A549 (cell line): ENCODE measurements at regions not wholly inside any gene's neighbourhood (a gene's known extent, or its start where the extent isn't known, plus 50 kb on each side); places are given as distances from the start of the nearest gene placed in this dataset.
"Not testable (repeated sequence)": the region's sequence is repeated elsewhere in the genome, so short reads cannot be mapped to it uniquely, and the experiment has no call there.

Experiments used
- ATAC-seq, 2 experiments: fragments of 200-7000 bp in 1 of 2; fragments of >200 bp in 1 of 2; cut with Nextera tagmentation in 1 of 2; cut with Tn5 transposase in 1 of 2; 3 replicates each; pipeline versions ENCODE4 v1.8.0 to v1.9.1; 2018 to 2020; ENCODE audit warnings: mild to moderate bottlenecking in 1 of 2, moderate library complexity in 1 of 2
- CTCF ChIA-PET: fragments of 300-600 bp; sonication (Branson Sonifier 250); formaldehyde crosslinking; extraction: SDS; loops from one replicate; lab custom pipeline; 2021; ENCODE audit warnings: antibody characterized with exemption, inconsistent platforms; lab: Yijun Ruan, JAX
- POLR2A ChIA-PET: fragments of 350-600 bp; formaldehyde crosslinking; extraction: SDS; loops from one replicate; lab custom pipeline; 2021; ENCODE audit warnings: antibody characterized with exemption, inconsistent platforms; lab: Yijun Ruan, JAX
- DNase-seq, 2 experiments: peaks; one replicate each; pipeline versions ENCODE4 v3.0.0 to v3.0.0-alpha.2; 2011 to 2016; ENCODE audit warnings: low read depth in 1 of 2, low spot score in 1 of 2
- FAIRE-seq: peaks from 2 replicates; lab custom pipeline; 2011; peaks lifted over from hg19 to GRCh38; lab: Jason Lieb, UNC
- H3K27ac ChIP-seq, 2 experiments: fragments of >200 bp; sonication (Bioruptor Twin); formaldehyde crosslinking; 3 replicates each; pipeline ENCODE4 v1.5.1; 2016 to 2017
- H3K4me1 ChIP-seq: fragments of >200 bp; sonication (Bioruptor Twin); formaldehyde crosslinking; 3 replicates; pipeline ENCODE4 v1.6.1; 2016
- H3K4me2 ChIP-seq: fragments of >200 bp; sonication (Bioruptor Twin); formaldehyde crosslinking; 3 replicates; pipeline ENCODE4 v1.6.1; 2016
- H3K4me3 ChIP-seq: fragments of >200 bp; sonication (Bioruptor Twin); formaldehyde crosslinking; 3 replicates; pipeline ENCODE4 v1.5.1; 2016
- H3K9me3 ChIP-seq: fragments of >200 bp; sonication (Bioruptor Twin); formaldehyde crosslinking; 3 replicates; pipeline ENCODE4 v1.6.1; 2016
- CBX2 ChIP-seq: fragments of 200-600 bp; sonication (generic); IDR thresholded peaks from 2 replicates; pipeline ENCODE4 v1.6.1; 2016; ENCODE audit warnings: low read depth, mild to moderate bottlenecking, borderline replicate concordance
- CEBPB ChIP-seq, 2 experiments: fragments of >200 bp in 1 of 2; sonication (Bioruptor Twin) in 1 of 2; formaldehyde crosslinking in 1 of 2; IDR thresholded peaks; 2 replicates each; pipeline ENCODE4 v1.6.1; 2012 to 2016
- CHD2 ChIP-seq: fragments of 150-350 bp; IDR thresholded peaks from 2 replicates; pipeline ENCODE4 v1.6.1; 2014; ENCODE audit warnings: low read length; ENCODE audit not compliant: partially characterized antibody
- CTCF ChIP-seq: fragments of >200 bp; sonication (Bioruptor Twin); formaldehyde crosslinking; IDR thresholded peaks from 3 replicates; pipeline ENCODE4 v1.5.1; 2016
- FOSB ChIP-seq: fragments of 250-450 bp; sonication (Bioruptor Pico); IDR thresholded peaks from 2 replicates; pipeline ENCODE4 v1.5.0; 2020; ENCODE audit warnings: mild to moderate bottlenecking, moderate library complexity
- GATA3 ChIP-seq: IDR thresholded peaks from 2 replicates; pipeline ENCODE4 v1.6.1; 2012; ENCODE audit warnings: borderline replicate concordance
- HOXA7 ChIP-seq: fragments of 250-450 bp; sonication (Bioruptor Pico); IDR thresholded peaks from 2 replicates; pipeline ENCODE4 v1.5.0; 2020; ENCODE audit warnings: mild to moderate bottlenecking, moderate library complexity
- HOXB5 ChIP-seq: fragments of 250-450 bp; sonication (Bioruptor Pico); IDR thresholded peaks from 2 replicates; pipeline ENCODE4 v1.5.0; 2020; ENCODE audit warnings: mild to moderate bottlenecking, moderate library complexity
- JUN ChIP-seq, 2 experiments: fragments of >200 bp; sonication (Bioruptor Twin); formaldehyde crosslinking; IDR thresholded peaks; 2 replicates in 1 of 2; 3 replicates in 1 of 2; pipeline ENCODE4 v1.6.1; 2016 to 2017
- MAFK ChIP-seq: fragments of 450-650 bp; IDR thresholded peaks from 2 replicates; pipeline ENCODE4 v1.6.1; 2014; ENCODE audit not compliant: partially characterized antibody
- NFE2L2 ChIP-seq: fragments of 150-350 bp; conservative IDR thresholded peaks from 2 replicates; pipeline ENCODE4 v1.6.1; 2014; ENCODE audit warnings: low read length
- NPAS2 ChIP-seq: fragments of 250-450 bp; sonication (Bioruptor Pico); IDR thresholded peaks from 2 replicates; pipeline ENCODE4 v1.8.0; 2022; ENCODE audit warnings: mild to moderate bottlenecking, moderate library complexity, borderline replicate concordance
- RCOR1 ChIP-seq: fragments of 150-350 bp; IDR thresholded peaks from 2 replicates; pipeline ENCODE4 v1.6.1; 2014; ENCODE audit warnings: antibody characterized with exemption, low read length, low read depth
- REST ChIP-seq: fragments of 200-600 bp; sonication (generic); IDR thresholded peaks from 2 replicates; pipeline ENCODE4 v1.6.1; 2016; ENCODE audit warnings: antibody characterized with exemption, mild to moderate bottlenecking, moderate library complexity
- RFX5 ChIP-seq: fragments of 450-650 bp; IDR thresholded peaks from 2 replicates; pipeline ENCODE4 v1.7.1; 2014; ENCODE audit warnings: antibody characterized with exemption, mild to moderate bottlenecking, moderate library complexity
- RNF2 ChIP-seq: fragments of 200-600 bp; sonication (generic); IDR thresholded peaks from 2 replicates; pipeline ENCODE4 v1.6.1; 2016; ENCODE audit warnings: low read depth, mild to moderate bottlenecking, antibody characterized with exemption, moderate library complexity, borderline replicate concordance
- TFCP2L1 ChIP-seq: fragments of 250-450 bp; sonication (Bioruptor Pico); IDR thresholded peaks from 2 replicates; pipeline ENCODE4 v1.5.0; 2021; ENCODE audit warnings: mild to moderate bottlenecking
- TP53 ChIP-seq: fragments of 250-450 bp; sonication (Bioruptor Pico); IDR thresholded peaks from 2 replicates; pipeline ENCODE4 v1.5.0; 2021; ENCODE audit warnings: mild to moderate bottlenecking, moderate library complexity
- ZFP36 ChIP-seq: fragments of 450-650 bp; IDR thresholded peaks from 2 replicates; pipeline ENCODE4 v1.6.1; 2014; ENCODE audit warnings: borderline replicate concordance; ENCODE audit not compliant: partially characterized antibody
- ZSCAN20 ChIP-seq: fragments of 250-450 bp; sonication (Bioruptor Pico); IDR thresholded peaks from 2 replicates; pipeline ENCODE4 v1.8.0; 2022; ENCODE audit warnings: mild to moderate bottlenecking, moderate library complexity
- WGBS: methylation state at CpG from one replicate; pipeline ENCODE4 v1.1.6; 2017; ENCODE audit errors: missing lambda C conversion rate; 5-methylcytosine and 5-hydroxymethylcytosine counted together

GRCh38 chr21:14672466-14672865 lies 126.4 kb upstream of the SAMSN1 start:
- Histone ChIP-seq H3K27ac (no peak overlapping the region), H3K4me2 (no peak overlapping the region), H3K4me3 (no peak overlapping the region), H3K9me3 (no peaks in the 10 kb centered on the region), H3K4me1 (no peaks in the 10 kb centered on the region)
- POLR2A ChIA-PET: no interaction called here
- CTCF ChIA-PET: no interaction called here
- WGBS: 0% methylated on average over 1 of the region's 1 CpG
- no peak for FAIRE-seq
- no peak for DNase-seq
- no peak for ATAC-seq
- no peak for TF ChIP-seq GATA3
- TF ChIP-seq FOSB: no peak
- TF ChIP-seq NPAS2: no peak
- no peak for TF ChIP-seq HOXA7 (CRISPR knock-in tag)
- TF ChIP-seq NFE2L2: no peak
- TF ChIP-seq ZFP36: no peak
- TF ChIP-seq JUN (IDR thresholded peaks at IDR 0.05): no peak
- no peak for TF ChIP-seq HOXB5 (CRISPR knock-in tag)
- TF ChIP-seq MAFK: no peak
- TF ChIP-seq CHD2: no peak
- no peak for TF ChIP-seq REST
- TF ChIP-seq RFX5: no peak
- no peak for TF ChIP-seq TP53 (CRISPR knock-in tag)
- TF ChIP-seq RNF2: no peak
- TF ChIP-seq TFCP2L1 (CRISPR knock-in tag): no peak
- no peak for TF ChIP-seq RCOR1
- TF ChIP-seq CTCF: no peak

GRCh38 chr21:14670409-14670808 lies 124.3 kb upstream of the SAMSN1 start:
- WGBS: 24% methylated on average over 2 of the region's 2 CpGs
- Histone ChIP-seq H3K4me3 (no peak overlapping the region), H3K9me3 (no peaks in the 10 kb centered on the region), H3K4me2 (no peak overlapping the region), H3K27ac (no peak overlapping the region), H3K4me1 (no peaks in the 10 kb centered on the region)
- ATAC-seq (no peak), DNase-seq (no peak), FAIRE-seq (no peak)
- TF ChIP-seq ZSCAN20: no peak
- TF ChIP-seq CBX2: no peak
- TF ChIP-seq MAFK: peak; percentile 24
- no peak for TF ChIP-seq CEBPB (IDR thresholded peaks at IDR 0.05)
- POLR2A ChIA-PET: no interaction called here
- CTCF ChIA-PET: interaction anchor here (1.0 kb wide), 1 partner anchor 78 kb away, joined by 3 read pairs; no protein-coding TSS in a partner anchor

- POLR2A ChIA-PET, CTCF ChIA-PET: not testable (repeated sequence)
Measured at GRCh38 chr21:14669092-14669491, 123.0 kb upstream of the SAMSN1 start.

More at GRCh38 chr21:14669092-14669491, 123.0 kb upstream of the SAMSN1 start:
- not testable (repeated sequence) for H3K4me1 ChIP-seq, H3K9me3 ChIP-seq, FAIRE-seq, ATAC-seq, H3K4me2 ChIP-seq, DNase-seq, H3K27ac ChIP-seq, H3K4me3 ChIP-seq
- WGBS: 33% methylated on average over 3 of the region's 3 CpGs
